ENCODE measurements at regions not wholly inside any gene's neighbourhood (a gene's known extent, or its start where the extent isn't known, plus 50 kb on each side); places are given as distances from the start of the nearest gene placed in this dataset.

- Histone ChIP-seq H3K27ac (ENCODE audit: insufficient read depth, low read depth, low read length, poor library complexity, severe bottlenecking) (no peak overlapping the region), H3K9me3 (ENCODE audit: control insufficient read depth, low read length) (no peaks in the 10 kb centered on the region), H3K36me3 (ENCODE audit: control insufficient read depth, insufficient read depth, low read length) (no peaks in the 10 kb centered on the region), H3K27me3 (ENCODE audit: control insufficient read depth, insufficient read depth, low read length, poor library complexity, severe bottlenecking) (no peaks in the 10 kb centered on the region), H3K4me1 (ENCODE audit: control insufficient read depth, insufficient read depth, low read length) (no peaks in the 10 kb centered on the region), H3K4me3 (ENCODE audit: insufficient read depth, low read depth, low read length) (no peak overlapping the region)
- 88 to 96% methylated on average over 5 of the region's 5 CpGs for WGBS, 2 experiments
Measured at GRCh38 chr2:128949360-128949759, 630.7 kb upstream of the HS6ST1 start.

DNA sequence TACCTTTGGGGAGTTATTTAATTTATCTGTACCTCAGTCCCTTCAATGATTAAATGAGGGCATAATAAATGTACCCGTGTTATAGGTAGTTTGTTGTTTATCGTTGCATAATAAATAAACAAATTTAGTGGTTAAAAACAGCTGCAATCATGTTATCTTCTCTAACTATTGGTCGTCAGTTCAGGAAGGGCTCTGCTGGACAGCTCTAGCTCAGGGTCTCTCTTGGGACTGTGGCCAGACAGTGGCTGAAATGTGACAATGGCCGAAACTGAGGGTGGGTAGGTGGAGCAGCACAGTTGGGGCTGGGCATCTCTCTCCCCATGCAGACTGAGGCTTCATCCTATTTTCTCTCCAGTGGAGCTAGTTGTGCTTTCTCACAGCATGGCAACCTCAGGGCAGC is 632.1 kb upstream of the HS6ST1 start:
- H3K27ac ChIP-seq (ENCODE audit: insufficient read depth, low read depth, low read length, poor library complexity, severe bottlenecking), result no peak overlapping the region

DNA sequence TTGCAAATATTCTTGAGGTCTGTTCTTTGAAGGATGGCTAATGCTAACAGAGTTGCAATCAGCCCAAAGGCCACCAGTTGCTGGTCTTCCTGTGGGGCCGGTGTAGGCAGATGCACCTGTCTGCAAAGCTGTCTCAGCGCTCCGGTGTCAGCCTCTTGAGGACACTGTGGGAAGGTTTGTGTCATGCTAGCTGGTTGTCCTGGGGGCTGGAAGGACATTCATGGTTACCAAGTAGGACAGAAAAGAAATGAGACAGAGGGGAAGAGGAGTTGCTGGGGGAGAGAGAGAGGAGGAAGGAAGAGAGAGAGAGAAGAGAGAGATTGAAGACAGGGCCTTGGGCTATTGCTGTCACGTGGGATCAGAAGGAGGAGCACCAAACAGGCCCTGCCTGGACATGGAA is 639.6 kb upstream of the HS6ST1 start:
- 92 to 93% methylated on average over 4 of the region's 4 CpGs for WGBS, 2 experiments
- H3K9me3 ChIP-seq (ENCODE audit: control insufficient read depth, low read length), result no peaks in the 10 kb centered on the region
- no peak overlapping the region for H3K4me3 ChIP-seq (ENCODE audit: insufficient read depth, low read depth, low read length)
- no peak overlapping the region for H3K27ac ChIP-seq (ENCODE audit: insufficient read depth, low read depth, low read length, poor library complexity, severe bottlenecking)
- no peaks in the 10 kb centered on the region for H3K27me3 ChIP-seq (ENCODE audit: control insufficient read depth, insufficient read depth, low read length, poor library complexity, severe bottlenecking)
- no peaks in the 10 kb centered on the region for H3K4me1 ChIP-seq (ENCODE audit: control insufficient read depth, insufficient read depth, low read length)
- no peaks in the 10 kb centered on the region for H3K36me3 ChIP-seq (ENCODE audit: control insufficient read depth, insufficient read depth, low read length)

More for the DNA sequence above, 632.1 kb upstream of the HS6ST1 start:
- H3K4me1 ChIP-seq (ENCODE audit: control insufficient read depth, insufficient read depth, low read length), result no peaks in the 10 kb centered on the region
- no peak overlapping the region for H3K4me3 ChIP-seq (ENCODE audit: insufficient read depth, low read depth, low read length)
- H3K36me3 ChIP-seq (ENCODE audit: control insufficient read depth, insufficient read depth, low read length), result no peaks in the 10 kb centered on the region
- H3K9me3 ChIP-seq (ENCODE audit: control insufficient read depth, low read length), result no peaks in the 10 kb centered on the region
- no peaks in the 10 kb centered on the region for H3K27me3 ChIP-seq (ENCODE audit: control insufficient read depth, insufficient read depth, low read length, poor library complexity, severe bottlenecking)
- WGBS, 2 experiments, result 83 to 88% methylated on average over 2 to 4 of the region's 4 CpGs

- no peaks in the 10 kb centered on the region for H3K27me3 ChIP-seq (ENCODE audit: control insufficient read depth, insufficient read depth, low read length, poor library complexity, severe bottlenecking)
- H3K4me1 ChIP-seq (ENCODE audit: control insufficient read depth, insufficient read depth, low read length), result no peaks in the 10 kb centered on the region
- no peaks in the 10 kb centered on the region for H3K36me3 ChIP-seq (ENCODE audit: control insufficient read depth, insufficient read depth, low read length)
- no peak overlapping the region for H3K27ac ChIP-seq (ENCODE audit: insufficient read depth, low read depth, low read length, poor library complexity, severe bottlenecking)
- H3K4me3 ChIP-seq (ENCODE audit: insufficient read depth, low read depth, low read length), result no peak overlapping the region
- H3K9me3 ChIP-seq (ENCODE audit: control insufficient read depth, low read length), result no peaks in the 10 kb centered on the region
Measured at GRCh38 chr2:128967646-128968045, 649.0 kb upstream of the HS6ST1 start.

DNA sequence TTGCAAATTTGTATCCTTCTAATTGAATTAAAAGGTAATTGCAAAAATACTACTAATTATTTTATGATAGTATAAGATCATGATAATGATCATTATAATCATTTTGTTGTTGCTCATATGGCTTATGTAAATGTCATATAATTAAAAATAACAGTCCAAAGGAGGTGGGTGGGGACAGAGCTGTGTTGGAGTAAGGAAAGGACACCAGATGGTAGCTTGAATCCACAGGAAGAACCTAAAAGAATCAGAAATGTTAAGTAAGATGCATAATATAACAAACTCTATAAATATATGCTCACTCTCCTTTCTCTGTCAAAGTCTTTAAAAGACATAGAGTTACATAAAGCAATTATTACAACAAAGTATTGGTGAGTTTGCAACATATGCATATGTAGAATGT is 650.7 kb upstream of the HS6ST1 start:
- H3K4me3 ChIP-seq (ENCODE audit: insufficient read depth, low read depth, low read length), result no peak overlapping the region
- H3K36me3 ChIP-seq (ENCODE audit: control insufficient read depth, insufficient read depth, low read length), result no peaks in the 10 kb centered on the region
- no peaks in the 10 kb centered on the region for H3K4me1 ChIP-seq (ENCODE audit: control insufficient read depth, insufficient read depth, low read length)
- no peaks in the 10 kb centered on the region for H3K27me3 ChIP-seq (ENCODE audit: control insufficient read depth, insufficient read depth, low read length, poor library complexity, severe bottlenecking)
- H3K9me3 ChIP-seq (ENCODE audit: control insufficient read depth, low read length), result no peaks in the 10 kb centered on the region
- H3K27ac ChIP-seq (ENCODE audit: insufficient read depth, low read depth, low read length, poor library complexity, severe bottlenecking), result no peak overlapping the region

- no peaks in the 10 kb centered on the region for H3K27me3 ChIP-seq (ENCODE audit: control insufficient read depth, insufficient read depth, low read length, poor library complexity, severe bottlenecking)
- no peaks in the 10 kb centered on the region for H3K36me3 ChIP-seq (ENCODE audit: control insufficient read depth, insufficient read depth, low read length)
- H3K4me1 ChIP-seq (ENCODE audit: control insufficient read depth, insufficient read depth, low read length), result no peaks in the 10 kb centered on the region
- no peaks in the 10 kb centered on the region for H3K9me3 ChIP-seq (ENCODE audit: control insufficient read depth, low read length)
- H3K4me3 ChIP-seq (ENCODE audit: insufficient read depth, low read depth, low read length), result no peak overlapping the region
- WGBS, 2 experiments, result 67 to 69% methylated on average over 9 of the region's 10 CpGs
- H3K27ac ChIP-seq (ENCODE audit: insufficient read depth, low read depth, low read length, poor library complexity, severe bottlenecking), result no peak overlapping the region
Measured at GRCh38 chr2:128970332-128971116, 651.9 kb upstream of the HS6ST1 start.

DNA sequence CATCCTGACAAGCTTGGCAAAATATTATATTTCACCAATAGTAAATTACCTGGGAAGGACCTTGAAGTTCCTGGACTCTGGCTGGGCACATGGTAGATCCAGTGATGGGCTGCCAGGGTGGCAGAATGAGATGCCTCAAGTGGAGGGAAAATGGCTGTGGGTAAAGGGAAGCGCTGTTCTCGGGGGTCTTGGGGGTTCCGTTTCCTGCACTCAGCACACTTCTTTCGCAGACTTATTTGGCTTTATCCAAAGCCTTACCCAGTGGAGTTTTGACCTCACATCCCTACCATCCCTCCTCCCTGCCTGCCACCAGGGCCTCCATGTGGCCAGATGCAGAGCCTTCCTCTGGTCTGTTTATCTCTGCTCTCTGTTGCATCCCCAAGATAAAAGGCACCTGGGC is 654.9 kb upstream of the HS6ST1 start:
- Histone ChIP-seq H3K9me3 (ENCODE audit: control insufficient read depth, low read length) (no peaks in the 10 kb centered on the region), H3K4me3 (ENCODE audit: insufficient read depth, low read depth, low read length) (no peak overlapping the region), H3K27me3 (ENCODE audit: control insufficient read depth, insufficient read depth, low read length, poor library complexity, severe bottlenecking) (no peaks in the 10 kb centered on the region), H3K27ac (ENCODE audit: insufficient read depth, low read depth, low read length, poor library complexity, severe bottlenecking) (no peak overlapping the region), H3K4me1 (ENCODE audit: control insufficient read depth, insufficient read depth, low read length) (peaks cover 2% of the 10 kb centered on the region), H3K36me3 (ENCODE audit: control insufficient read depth, insufficient read depth, low read length) (no peaks in the 10 kb centered on the region)
- 95 to 96% methylated on average over 4 of the region's 4 CpGs for WGBS, 2 experiments

DNA sequence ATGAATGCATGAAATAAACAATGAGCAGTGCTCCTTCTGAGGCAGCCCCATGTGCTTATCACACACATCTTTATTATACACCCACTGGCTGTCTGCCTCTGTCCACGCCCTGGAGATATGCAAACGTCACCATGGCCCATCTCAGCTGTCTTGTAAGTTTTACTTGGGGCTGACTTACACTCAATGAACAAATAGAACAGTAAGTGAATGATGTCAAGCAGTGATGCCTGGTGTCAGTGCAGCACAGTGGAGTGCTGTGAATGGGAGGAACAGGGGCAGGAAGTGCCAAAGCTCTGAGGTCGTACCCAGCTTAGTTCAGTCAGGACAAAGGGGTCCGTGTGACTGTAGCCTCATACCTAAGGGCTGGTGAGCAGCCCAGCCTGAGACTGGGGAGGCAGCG is 659.5 kb upstream of the HS6ST1 start:
- Histone ChIP-seq H3K27ac (ENCODE audit: insufficient read depth, low read depth, low read length, poor library complexity, severe bottlenecking) (no peak overlapping the region), H3K4me3 (ENCODE audit: insufficient read depth, low read depth, low read length) (no peak overlapping the region), H3K36me3 (ENCODE audit: control insufficient read depth, insufficient read depth, low read length) (no peaks in the 10 kb centered on the region), H3K4me1 (ENCODE audit: control insufficient read depth, insufficient read depth, low read length) (peaks cover 4% of the 10 kb centered on the region), H3K27me3 (ENCODE audit: control insufficient read depth, insufficient read depth, low read length, poor library complexity, severe bottlenecking) (no peaks in the 10 kb centered on the region), H3K9me3 (ENCODE audit: control insufficient read depth, low read length) (no peaks in the 10 kb centered on the region)
- 72 to 73% methylated on average over 5 of the region's 5 CpGs for WGBS, 2 experiments

GRCh38 chr2:128979182-128979581 is 660.5 kb upstream of the HS6ST1 start:
- H3K4me3 ChIP-seq (ENCODE audit: insufficient read depth, low read depth, low read length), result no peak overlapping the region
- 91 to 92% methylated on average over 7 of the region's 8 CpGs for WGBS, 2 experiments
- no peak overlapping the region for H3K27ac ChIP-seq (ENCODE audit: insufficient read depth, low read depth, low read length, poor library complexity, severe bottlenecking)
- no peaks in the 10 kb centered on the region for H3K27me3 ChIP-seq (ENCODE audit: control insufficient read depth, insufficient read depth, low read length, poor library complexity, severe bottlenecking)
- H3K36me3 ChIP-seq (ENCODE audit: control insufficient read depth, insufficient read depth, low read length), result no peaks in the 10 kb centered on the region
- peaks cover 4% of the 10 kb centered on the region for H3K4me1 ChIP-seq (ENCODE audit: control insufficient read depth, insufficient read depth, low read length)
- no peaks in the 10 kb centered on the region for H3K9me3 ChIP-seq (ENCODE audit: control insufficient read depth, low read length)

DNA sequence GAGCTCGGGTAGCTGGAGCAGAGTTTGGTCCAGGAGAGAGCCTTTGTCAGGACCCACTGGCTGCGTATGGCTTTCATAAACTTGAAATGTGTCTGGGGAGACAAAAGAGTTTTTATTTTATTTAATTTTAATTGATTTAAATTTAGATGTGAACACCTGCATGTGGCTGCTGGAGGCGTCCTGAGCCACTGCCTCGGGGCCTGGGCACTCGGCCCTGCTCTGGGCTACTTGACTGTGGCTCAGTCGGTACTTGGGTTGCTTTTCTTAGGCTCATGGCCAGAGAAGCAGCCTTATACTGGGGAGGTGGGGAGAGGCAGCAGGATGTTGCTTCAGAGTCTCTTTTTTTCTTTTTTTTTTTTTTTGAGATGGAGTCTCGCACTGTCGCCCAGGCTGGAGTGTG is 661.8 kb upstream of the HS6ST1 start:
- Histone ChIP-seq H3K36me3 (ENCODE audit: control insufficient read depth, insufficient read depth, low read length) (no peaks in the 10 kb centered on the region), H3K27me3 (ENCODE audit: control insufficient read depth, insufficient read depth, low read length, poor library complexity, severe bottlenecking) (no peaks in the 10 kb centered on the region), H3K4me1 (ENCODE audit: control insufficient read depth, insufficient read depth, low read length) (peaks cover 4% of the 10 kb centered on the region), H3K27ac (ENCODE audit: insufficient read depth, low read depth, low read length, poor library complexity, severe bottlenecking) (no peak overlapping the region), H3K9me3 (ENCODE audit: control insufficient read depth, low read length) (no peaks in the 10 kb centered on the region), H3K4me3 (ENCODE audit: insufficient read depth, low read depth, low read length) (no peak overlapping the region)
- WGBS, 2 experiments, result 76 to 81% methylated on average over 6 of the region's 8 CpGs

DNA sequence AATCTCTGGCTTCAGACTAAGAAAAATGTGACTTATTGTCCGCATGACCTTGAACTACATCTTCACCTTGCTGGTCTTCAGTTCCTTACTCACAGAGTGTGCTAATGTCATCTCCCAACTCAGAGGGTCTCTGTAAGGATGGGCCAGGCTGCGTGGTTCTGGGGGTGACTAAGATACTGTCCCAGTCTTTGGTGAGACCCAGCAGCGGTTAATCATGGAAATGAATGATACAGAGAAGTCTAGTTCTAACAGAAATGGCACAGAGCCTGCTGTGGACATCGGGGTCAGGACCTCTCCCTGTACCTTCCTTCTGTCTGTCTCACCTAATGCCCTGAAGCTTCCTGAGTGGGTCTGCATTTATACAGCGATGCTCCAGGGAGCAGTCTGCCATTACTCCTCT is 662.7 kb upstream of the HS6ST1 start:
- Histone ChIP-seq H3K4me3 (ENCODE audit: insufficient read depth, low read depth, low read length) (no peak overlapping the region), H3K27ac (ENCODE audit: insufficient read depth, low read depth, low read length, poor library complexity, severe bottlenecking) (no peak overlapping the region), H3K4me1 (ENCODE audit: control insufficient read depth, insufficient read depth, low read length) (peaks cover 4% of the 10 kb centered on the region), H3K27me3 (ENCODE audit: control insufficient read depth, insufficient read depth, low read length, poor library complexity, severe bottlenecking) (no peaks in the 10 kb centered on the region), H3K9me3 (ENCODE audit: control insufficient read depth, low read length) (no peaks in the 10 kb centered on the region), H3K36me3 (ENCODE audit: control insufficient read depth, insufficient read depth, low read length) (no peaks in the 10 kb centered on the region)
- 92 to 93% methylated on average over 5 of the region's 5 CpGs for WGBS, 2 experiments
